ENCODE measurements at regions not wholly inside any gene's neighbourhood (a gene's known extent, or its start where the extent isn't known, plus 50 kb on each side); places are given as distances from the start of the nearest gene placed in this dataset.

- ATAC-seq (no peak), DNase-seq (no peak)
- WGBS, 2 donors = 51 to 65% methylated on average over 4 of the region's 4 CpGs
- intact Hi-C loops (cut with DNase I) = no loop called here
- H3K27me3 ChIP-seq = no peaks in the 10 kb centered on the region
- no peaks in the 10 kb centered on the region for H3K4me1 ChIP-seq
- no peak overlapping the region for H3K27ac ChIP-seq
- no peaks in the 10 kb centered on the region for H3K9me3 ChIP-seq
- no peak for TF ChIP-seq CTCF (IDR thresholded peaks at IDR 0.05)
- TF ChIP-seq POLR2A (IDR thresholded peaks at IDR 0.05) = no peak
- no peak overlapping the region for H3K4me3 ChIP-seq
- no peaks in the 10 kb centered on the region for H3K36me3 ChIP-seq (replicated peaks in 1 of 2; ENCODE audit: insufficient read depth in 1 of 2, low read depth in 2 of 2)
Observed at GRCh38 chr13:105817498-105817897, 718.0 kb downstream of the EFNB2 start.

- no peak for ATAC-seq
Observed at GRCh38 chr13:105816994-105817393, 718.5 kb downstream of the EFNB2 start.

DNA sequence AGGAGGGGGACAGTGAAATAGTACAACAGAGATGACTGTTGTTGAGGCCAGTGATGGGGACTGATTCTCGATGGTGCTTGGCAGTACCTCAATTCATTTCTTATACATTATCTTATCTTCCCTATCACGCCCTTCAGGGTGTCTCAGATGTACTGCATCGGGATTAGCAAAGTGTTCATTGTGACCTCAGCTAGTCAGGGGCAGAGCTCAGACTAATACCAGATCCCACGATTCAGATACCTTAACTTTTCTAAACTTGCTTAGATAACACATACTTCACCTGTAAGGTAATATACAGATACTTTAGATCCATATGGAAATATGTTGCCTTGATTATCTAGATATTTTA, 720.6 kb downstream of the EFNB2 start:
- DNase-seq (no peak), ATAC-seq (no peak)
- H3K27ac ChIP-seq = no peak overlapping the region
- H3K9me3 ChIP-seq = no peaks in the 10 kb centered on the region
- TF ChIP-seq CTCF (IDR thresholded peaks at IDR 0.05) (no peak), POLR2A (IDR thresholded peaks at IDR 0.05) (no peak)
- no peaks in the 10 kb centered on the region for H3K4me1 ChIP-seq
- 39 to 55% methylated on average over 4 of the region's 4 CpGs for WGBS, 2 donors
- no peaks in the 10 kb centered on the region for H3K36me3 ChIP-seq (replicated peaks in 1 of 2; ENCODE audit: insufficient read depth in 1 of 2, low read depth in 2 of 2)
- intact Hi-C loops (cut with DNase I) = no loop called here
- no peak overlapping the region for H3K4me3 ChIP-seq
- H3K27me3 ChIP-seq = no peaks in the 10 kb centered on the region

More at GRCh38 chr13:105816994-105817393, 718.5 kb downstream of the EFNB2 start:
- WGBS, 2 donors = 56 to 59% methylated on average over 4 of the region's 4 CpGs
- no peak overlapping the region for H3K27ac ChIP-seq
- H3K9me3 ChIP-seq = no peaks in the 10 kb centered on the region
- no peak for DNase-seq
- TF ChIP-seq POLR2A (IDR thresholded peaks at IDR 0.05) (no peak), CTCF (IDR thresholded peaks at IDR 0.05) (no peak)
- no peaks in the 10 kb centered on the region for H3K36me3 ChIP-seq (replicated peaks in 1 of 2; ENCODE audit: insufficient read depth in 1 of 2, low read depth in 2 of 2)
- no peak overlapping the region for H3K4me3 ChIP-seq
- intact Hi-C loops (cut with DNase I) = no loop called here
- no peaks in the 10 kb centered on the region for H3K4me1 ChIP-seq
- no peaks in the 10 kb centered on the region for H3K27me3 ChIP-seq

DNA sequence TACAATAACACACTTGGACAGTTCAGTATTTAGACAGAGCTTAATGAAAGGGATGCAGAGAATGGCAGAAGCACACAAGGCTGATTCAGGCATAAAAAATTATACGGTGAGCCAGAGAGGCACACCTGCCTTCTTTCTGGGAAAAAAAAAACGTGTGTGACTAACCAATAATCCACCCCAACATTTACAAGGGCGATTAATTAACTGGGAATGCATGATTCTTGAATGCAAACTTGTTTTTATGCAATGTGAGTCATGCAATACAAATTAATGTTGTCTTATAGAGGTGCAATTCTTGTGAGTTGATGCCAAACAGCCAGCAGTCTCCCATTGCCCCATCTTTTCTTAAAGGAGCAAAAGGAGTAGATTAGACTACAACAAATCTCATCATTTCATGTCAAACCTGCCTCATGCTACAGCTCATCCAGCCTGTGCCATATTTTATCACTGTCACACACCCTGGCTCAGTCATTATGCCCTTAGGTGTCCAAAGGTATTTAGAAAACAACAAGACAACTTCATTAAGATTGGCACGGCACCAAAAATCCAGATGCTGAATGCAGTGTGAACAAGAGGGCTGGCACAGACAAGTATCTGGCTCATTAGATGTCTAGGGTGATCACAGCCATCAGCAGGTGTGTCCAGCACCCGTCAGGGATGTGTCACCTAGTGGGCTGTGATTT, 721.1 kb downstream of the EFNB2 start:
- H3K9me3 ChIP-seq = no peaks in the 10 kb centered on the region
- no peak for DNase-seq
- no peak overlapping the region for H3K4me3 ChIP-seq
- TF ChIP-seq CTCF (IDR thresholded peaks at IDR 0.05) (no peak), POLR2A (IDR thresholded peaks at IDR 0.05) (no peak)
- WGBS, 2 donors = 54 to 67% methylated on average over 5 of the region's 5 CpGs
- no peak overlapping the region for H3K27ac ChIP-seq
- no peaks in the 10 kb centered on the region for H3K36me3 ChIP-seq (replicated peaks in 1 of 2; ENCODE audit: insufficient read depth in 1 of 2, low read depth in 2 of 2)
- ATAC-seq = no peak
- H3K27me3 ChIP-seq = no peaks in the 10 kb centered on the region
- intact Hi-C loops (cut with DNase I) = no loop called here
- no peaks in the 10 kb centered on the region for H3K4me1 ChIP-seq

GRCh38 chr13:105806628-105806920, 728.9 kb downstream of the EFNB2 start:
- Histone ChIP-seq H3K27ac (no peak overlapping the region), H3K36me3 (replicated peaks in 1 of 2; ENCODE audit: insufficient read depth in 1 of 2, low read depth in 2 of 2) (no peaks in the 10 kb centered on the region), H3K4me3 (no peak overlapping the region), H3K9me3 (no peaks in the 10 kb centered on the region), H3K4me1 (no peaks in the 10 kb centered on the region), H3K27me3 (no peaks in the 10 kb centered on the region)
- WGBS, 2 donors = 15 to 22% methylated on average over 3 of the region's 3 CpGs
- TF ChIP-seq CTCF (IDR thresholded peaks at IDR 0.05) (no peak), POLR2A (IDR thresholded peaks at IDR 0.05) (no peak)
- ATAC-seq (no peak), DNase-seq (no peak)
- intact Hi-C loops (cut with DNase I) = no loop called here
